Ishikawa (cell line): ENCODE measurements at regions not wholly inside any gene's neighbourhood (a gene's known extent, or its start where the extent isn't known, plus 50 kb on each side); places are given as distances from the start of the nearest gene placed in this dataset.

Source experiments
- CEBPB ChIP-seq: IDR thresholded peaks from 2 replicates; pipeline ENCODE4 v1.6.1; 2012
- CREB1 ChIP-seq: IDR thresholded peaks from 2 replicates; pipeline ENCODE4 v1.6.1; 2012; ENCODE audit warnings: low read depth
- EGR1 ChIP-seq: IDR thresholded peaks from 2 replicates; pipeline ENCODE4 v1.6.1; 2012
- EP300 ChIP-seq: IDR thresholded peaks from 2 replicates; pipeline ENCODE4 v1.6.1; 2012; ENCODE audit warnings: borderline replicate concordance
- RAD21 ChIP-seq: IDR thresholded peaks from 2 replicates; pipeline ENCODE4 v1.6.1; 2012; ENCODE audit warnings: low read depth
- TAF1 ChIP-seq: IDR thresholded peaks from 2 replicates; pipeline ENCODE4 v1.6.1; 2012; ENCODE audit warnings: low read depth, mild to moderate bottlenecking
- TCF12 ChIP-seq: IDR thresholded peaks from 2 replicates; pipeline ENCODE4 v1.6.1; 2012; ENCODE audit warnings: low read depth
- TEAD4 ChIP-seq: IDR thresholded peaks from 2 replicates; pipeline ENCODE4 v1.6.1; 2012
- USF1 ChIP-seq: IDR thresholded peaks from 2 replicates; pipeline ENCODE4 v1.6.1; 2012
- YY1 ChIP-seq: IDR thresholded peaks from 2 replicates; pipeline ENCODE4 v1.6.1; 2012; ENCODE audit warnings: low read depth
- ZBTB7A ChIP-seq: IDR thresholded peaks from 2 replicates; pipeline ENCODE4 v1.6.1; 2012; ENCODE audit warnings: low read depth
- TF ChIP-seq, protein P1 (sequence below): IDR thresholded peaks from 2 replicates; pipeline ENCODE4 v1.6.1; 2012
- TF ChIP-seq, protein P2 (sequence below): IDR thresholded peaks from 2 replicates; pipeline ENCODE4 v1.6.1; 2012; ENCODE audit warnings: low read depth, mild to moderate bottlenecking

- no peak for TF ChIP-seq EGR1
- no peak for TF ChIP-seq CEBPB
- TF ChIP-seq ZBTB7A = no peak
- TF ChIP-seq TCF12 = no peak
- TF ChIP-seq, protein P1, sequence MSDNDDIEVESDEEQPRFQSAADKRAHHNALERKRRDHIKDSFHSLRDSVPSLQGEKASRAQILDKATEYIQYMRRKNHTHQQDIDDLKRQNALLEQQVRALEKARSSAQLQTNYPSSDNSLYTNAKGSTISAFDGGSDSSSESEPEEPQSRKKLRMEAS = no peak
- TF ChIP-seq TAF1 = no peak
- peak; percentile 27; the same call in 1 of the 2 replicates for TF ChIP-seq RAD21
- TF ChIP-seq, protein P2, sequence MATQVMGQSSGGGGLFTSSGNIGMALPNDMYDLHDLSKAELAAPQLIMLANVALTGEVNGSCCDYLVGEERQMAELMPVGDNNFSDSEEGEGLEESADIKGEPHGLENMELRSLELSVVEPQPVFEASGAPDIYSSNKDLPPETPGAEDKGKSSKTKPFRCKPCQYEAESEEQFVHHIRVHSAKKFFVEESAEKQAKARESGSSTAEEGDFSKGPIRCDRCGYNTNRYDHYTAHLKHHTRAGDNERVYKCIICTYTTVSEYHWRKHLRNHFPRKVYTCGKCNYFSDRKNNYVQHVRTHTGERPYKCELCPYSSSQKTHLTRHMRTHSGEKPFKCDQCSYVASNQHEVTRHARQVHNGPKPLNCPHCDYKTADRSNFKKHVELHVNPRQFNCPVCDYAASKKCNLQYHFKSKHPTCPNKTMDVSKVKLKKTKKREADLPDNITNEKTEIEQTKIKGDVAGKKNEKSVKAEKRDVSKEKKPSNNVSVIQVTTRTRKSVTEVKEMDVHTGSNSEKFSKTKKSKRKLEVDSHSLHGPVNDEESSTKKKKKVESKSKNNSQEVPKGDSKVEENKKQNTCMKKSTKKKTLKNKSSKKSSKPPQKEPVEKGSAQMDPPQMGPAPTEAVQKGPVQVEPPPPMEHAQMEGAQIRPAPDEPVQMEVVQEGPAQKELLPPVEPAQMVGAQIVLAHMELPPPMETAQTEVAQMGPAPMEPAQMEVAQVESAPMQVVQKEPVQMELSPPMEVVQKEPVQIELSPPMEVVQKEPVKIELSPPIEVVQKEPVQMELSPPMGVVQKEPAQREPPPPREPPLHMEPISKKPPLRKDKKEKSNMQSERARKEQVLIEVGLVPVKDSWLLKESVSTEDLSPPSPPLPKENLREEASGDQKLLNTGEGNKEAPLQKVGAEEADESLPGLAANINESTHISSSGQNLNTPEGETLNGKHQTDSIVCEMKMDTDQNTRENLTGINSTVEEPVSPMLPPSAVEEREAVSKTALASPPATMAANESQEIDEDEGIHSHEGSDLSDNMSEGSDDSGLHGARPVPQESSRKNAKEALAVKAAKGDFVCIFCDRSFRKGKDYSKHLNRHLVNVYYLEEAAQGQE = no peak
- no peak for TF ChIP-seq EP300
- TF ChIP-seq TEAD4 = no peak
- no peak for TF ChIP-seq USF1
- no peak for TF ChIP-seq YY1
- TF ChIP-seq CREB1 = no peak
Measured at GRCh38 chr4:43709443-43709842, 739.2 kb downstream of the KCTD8 start.
